ENCODE measurements at regions not wholly inside any gene's neighbourhood (a gene's known extent, or its start where the extent isn't known, plus 50 kb on each side); places are given as distances from the start of the nearest gene placed in this dataset.

DNA sequence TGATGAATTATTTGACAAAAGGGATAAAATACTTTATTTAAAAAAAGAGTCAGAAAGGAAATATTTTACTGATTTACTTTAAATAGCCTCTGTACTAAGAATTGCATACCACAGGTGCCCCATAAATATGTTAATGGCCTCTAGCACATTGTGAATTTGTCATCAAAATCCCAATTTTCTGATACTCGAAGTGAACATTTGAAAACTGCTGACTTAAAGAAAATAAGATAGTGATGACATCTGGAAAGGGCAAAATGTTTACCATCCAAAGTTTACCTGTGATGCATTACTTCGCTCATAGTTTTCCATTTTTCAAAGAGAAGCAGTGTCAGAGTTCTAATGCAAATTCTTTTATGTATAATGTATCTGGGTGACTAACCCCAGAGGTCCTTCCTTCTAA is 455.4 kb downstream of the KLF5 start:
- no peak for DNase-seq (ENCODE audit: low spot score)

DNA sequence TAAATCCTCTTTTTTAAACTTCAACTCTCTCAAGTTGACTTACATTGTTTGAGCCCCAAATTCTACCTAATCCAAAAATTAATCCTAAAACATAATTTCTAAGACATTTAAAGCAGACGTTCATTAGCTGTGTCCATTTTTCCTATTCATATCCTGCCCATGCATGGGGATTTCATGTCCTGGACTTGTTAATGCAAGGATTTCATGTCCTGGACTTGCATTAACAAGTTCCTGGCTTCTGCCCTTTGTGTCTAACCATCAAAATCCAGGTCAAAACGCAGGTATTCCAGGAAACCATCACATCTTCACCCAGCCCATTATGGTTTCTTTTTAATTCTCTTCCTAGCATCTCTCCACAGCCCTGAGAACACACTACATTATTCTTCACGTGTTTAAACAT is 454.9 kb downstream of the KLF5 start:
- no peak for DNase-seq (ENCODE audit: low spot score)

DNA sequence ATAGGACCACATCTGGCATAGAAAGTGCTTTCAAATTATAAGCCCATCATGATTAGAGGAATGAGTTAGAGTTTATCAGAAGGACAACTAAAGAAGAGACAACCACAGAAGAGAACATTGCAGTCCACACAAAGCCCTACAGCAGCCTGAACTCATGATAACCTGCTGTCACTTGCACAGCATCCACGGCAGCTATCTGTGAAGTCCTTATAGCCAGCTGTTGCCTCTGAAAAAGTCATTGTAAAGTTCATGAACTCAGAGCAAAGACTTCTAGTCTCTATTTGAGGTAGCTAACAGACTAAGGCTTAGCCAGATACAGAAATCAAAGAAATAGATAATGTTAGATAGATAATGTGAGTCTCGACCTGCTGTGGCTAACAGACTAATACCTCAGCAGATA is 450.0 kb downstream of the KLF5 start:
- DNase-seq (ENCODE audit: low spot score): no peak

DNA sequence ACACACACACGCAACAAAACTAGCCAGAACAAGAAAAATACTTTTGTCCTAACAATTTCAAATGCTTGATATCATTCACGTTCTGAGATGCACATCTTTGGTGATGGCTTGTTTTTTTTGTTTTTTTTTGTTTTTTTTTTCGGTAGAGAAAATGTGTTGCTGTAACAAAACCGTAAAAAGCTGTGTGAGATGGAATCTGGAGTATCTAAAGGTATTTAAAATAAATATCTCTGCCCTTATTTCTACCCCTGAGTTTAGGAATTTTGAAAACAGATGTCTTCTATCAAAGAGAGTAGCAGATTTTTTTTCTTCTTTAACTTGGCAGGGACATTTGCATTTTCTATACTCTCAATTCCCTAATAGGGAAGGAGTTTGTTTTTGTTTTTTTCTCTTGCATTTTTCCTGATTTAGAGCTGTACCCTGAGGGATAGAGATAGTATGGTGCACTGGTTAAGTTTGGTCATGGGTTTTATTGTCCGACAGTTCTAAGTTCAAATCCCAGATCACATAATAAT is 446.6 kb downstream of the KLF5 start:
- DNase-seq (ENCODE audit: low spot score): no peak

DNA sequence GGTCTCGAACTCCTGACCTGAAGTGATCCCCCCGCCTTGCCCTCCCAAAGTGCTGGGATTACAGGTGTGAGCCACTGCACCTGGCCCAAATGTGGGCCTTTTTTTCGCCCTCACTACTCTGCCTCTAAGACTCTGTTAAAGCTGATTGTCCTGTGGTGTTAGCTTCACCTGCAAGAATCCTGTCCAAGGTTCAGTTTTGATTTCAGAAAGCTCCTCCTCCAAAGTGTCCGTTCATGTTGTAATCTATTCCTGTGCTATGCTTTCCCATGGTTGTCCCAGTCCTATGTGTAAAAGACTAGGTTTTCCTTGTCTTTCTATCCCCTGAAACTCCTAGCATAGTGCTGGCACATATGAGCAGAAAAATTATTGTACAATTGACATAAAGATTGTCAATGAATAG is 440.9 kb downstream of the KLF5 start:
- no peak for DNase-seq (ENCODE audit: low spot score)

DNA sequence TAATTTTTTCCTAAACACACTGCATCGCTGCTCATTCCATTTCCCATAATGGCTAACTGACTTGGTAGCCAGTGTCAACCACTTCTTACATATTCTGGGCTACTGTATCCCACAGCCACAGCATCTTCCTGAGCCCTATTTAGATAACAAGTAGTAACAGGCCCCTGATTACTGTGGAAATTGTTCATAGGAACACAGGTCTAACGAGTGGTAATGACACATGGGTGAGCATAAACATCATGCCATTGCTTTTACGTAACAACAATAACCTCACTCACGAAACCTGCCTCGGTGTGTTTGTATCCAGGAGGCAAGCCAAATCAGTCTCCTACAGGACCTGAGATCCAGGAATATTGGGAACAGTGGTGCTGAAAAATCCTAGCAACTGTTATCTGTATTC is 438.6 kb downstream of the KLF5 start:
- DNase-seq (ENCODE audit: low spot score): no peak

DNA sequence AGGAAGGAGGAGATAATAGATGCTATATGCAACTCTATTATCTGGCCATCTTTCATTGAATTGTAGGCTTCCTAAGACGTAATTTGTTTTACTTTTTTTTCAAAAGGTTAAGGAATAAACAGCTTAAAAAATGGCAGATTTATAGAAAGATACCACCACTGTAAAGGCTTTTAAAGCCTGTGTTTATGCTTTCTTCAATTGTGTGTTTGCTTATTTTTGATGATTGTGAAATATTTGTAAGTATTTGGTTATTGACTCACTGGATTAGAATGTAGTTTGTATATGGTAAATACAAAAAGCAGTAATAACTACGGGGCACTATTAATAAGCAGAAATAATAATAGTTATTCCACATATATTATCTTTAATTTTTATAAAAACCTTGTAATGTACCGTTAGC is 437.9 kb downstream of the KLF5 start:
- DNase-seq (ENCODE audit: low spot score): no peak

DNA sequence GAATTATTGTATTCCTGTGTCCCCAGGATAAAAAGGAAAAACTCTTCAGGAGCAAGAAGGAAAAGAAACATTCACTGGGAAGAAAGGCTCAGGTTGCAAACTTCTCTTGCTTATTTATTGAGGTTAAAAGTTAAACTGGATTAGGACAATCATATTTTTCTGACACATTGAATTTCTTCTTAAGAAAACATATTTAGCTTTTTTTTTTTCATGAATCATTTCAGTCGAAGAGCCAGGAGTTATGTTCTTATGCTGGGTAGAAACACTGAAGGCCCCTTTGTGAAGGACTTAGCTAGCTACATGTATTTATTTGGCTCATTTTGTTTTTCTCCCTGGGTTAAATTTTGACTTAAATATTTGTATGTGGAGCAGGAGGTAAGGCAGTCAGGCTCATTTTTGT is 434.0 kb downstream of the KLF5 start:
- no peak for DNase-seq (ENCODE audit: low spot score)

DNA sequence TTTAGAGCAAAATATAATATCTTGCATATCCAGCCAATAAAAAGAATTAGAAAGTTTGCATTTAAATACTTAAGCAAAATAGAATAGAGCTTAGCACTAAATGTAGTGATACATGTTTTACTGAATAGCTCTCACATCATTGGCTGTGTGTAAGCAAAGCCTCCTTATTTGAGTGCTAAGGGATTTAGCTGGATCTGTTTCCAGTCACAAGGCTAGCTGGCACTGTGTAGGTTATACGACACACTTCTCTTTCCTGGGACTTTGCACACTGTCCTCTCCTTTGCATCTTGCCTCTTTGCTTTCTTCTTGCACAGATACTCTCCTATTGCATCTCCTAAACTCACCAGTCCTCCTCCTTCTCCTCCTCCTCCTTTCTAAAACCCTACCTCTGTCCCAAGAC is 423.8 kb downstream of the KLF5 start:
- DNase-seq (ENCODE audit: low spot score): no peak

DNA sequence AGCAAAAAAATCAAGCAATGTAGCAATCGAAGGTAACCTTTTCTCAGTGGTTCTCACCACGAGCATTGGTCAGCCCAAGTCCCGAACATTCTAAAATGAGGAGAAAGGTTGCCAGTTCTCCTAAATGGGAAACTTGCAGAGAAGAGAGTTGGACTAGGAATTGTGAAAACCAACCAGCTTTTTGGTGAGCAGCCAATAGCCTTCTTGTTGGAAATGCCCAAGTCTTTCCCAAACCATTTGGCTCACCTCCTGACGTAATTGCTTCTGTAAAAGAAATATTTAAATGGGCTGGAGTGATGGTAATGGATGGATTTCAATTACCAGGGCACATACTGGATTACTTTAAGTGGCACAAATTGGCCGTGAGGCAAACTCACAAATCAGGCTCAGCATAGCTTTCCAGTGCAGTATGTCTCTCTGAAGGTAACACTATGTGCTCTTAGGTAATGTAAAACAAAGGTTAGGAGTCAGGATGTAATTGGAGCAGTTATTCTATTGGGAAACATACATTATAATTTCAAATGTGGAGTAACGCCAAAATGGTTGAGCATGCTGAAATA is 423.2 kb downstream of the KLF5 start:
- no peak for DNase-seq (ENCODE audit: low spot score)

DNA sequence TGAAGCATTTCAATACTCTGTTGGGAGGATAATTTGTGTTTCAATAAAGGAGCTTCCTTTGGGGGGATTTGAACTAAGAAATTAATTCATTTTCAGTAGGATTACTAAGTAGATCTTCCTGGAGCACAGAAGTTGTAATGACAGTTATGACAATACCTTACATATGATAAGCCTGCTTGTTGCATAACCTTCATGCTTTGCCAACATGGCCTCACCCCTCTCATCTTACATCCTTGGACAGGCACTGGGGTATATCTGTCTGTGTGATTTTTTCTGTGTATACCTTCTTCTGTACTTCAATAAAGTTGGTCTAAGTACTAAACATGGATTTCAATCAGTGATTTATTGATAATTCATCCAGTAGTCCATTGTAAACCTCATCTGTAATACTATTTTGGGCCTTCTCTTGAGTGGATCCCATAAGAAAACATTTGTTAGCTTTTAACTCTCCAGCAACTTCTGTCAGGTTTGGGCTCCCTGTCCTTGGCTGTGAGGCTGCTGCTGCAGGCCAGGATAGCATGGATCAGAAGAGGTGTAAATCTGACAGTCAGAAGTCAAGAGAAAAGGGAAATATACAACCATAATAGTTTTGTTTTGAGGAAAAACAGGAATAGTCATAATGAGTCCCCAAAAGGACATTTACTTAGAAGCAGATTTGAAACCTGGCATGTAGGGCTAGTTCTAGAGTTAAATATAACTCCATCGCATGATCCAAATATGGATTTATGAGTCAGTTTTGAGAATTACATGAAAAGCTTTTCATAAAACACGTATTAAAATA is 422.2 kb downstream of the KLF5 start:
- no peak for DNase-seq (ENCODE audit: low spot score)

DNA sequence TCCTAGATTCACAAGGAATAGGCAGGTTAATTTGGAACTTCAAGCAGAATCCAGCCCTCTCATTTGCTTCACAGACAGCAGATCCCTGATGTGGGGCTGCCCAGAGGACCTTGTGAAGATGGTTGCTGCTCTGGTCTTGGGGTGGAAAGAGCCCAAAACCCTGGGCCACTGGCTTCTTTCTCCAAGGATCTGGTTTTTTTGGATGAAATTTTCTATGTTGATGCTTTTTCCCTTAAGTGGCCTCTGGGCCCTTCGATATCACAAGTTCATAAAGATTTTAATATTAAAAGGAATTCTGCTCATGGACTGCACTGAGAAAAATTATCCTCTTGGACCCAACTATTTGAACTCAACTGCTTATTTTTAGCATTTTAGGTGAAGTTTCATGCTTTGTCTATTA is 421.1 kb downstream of the KLF5 start:
- no peak for DNase-seq (ENCODE audit: low spot score)

DNA sequence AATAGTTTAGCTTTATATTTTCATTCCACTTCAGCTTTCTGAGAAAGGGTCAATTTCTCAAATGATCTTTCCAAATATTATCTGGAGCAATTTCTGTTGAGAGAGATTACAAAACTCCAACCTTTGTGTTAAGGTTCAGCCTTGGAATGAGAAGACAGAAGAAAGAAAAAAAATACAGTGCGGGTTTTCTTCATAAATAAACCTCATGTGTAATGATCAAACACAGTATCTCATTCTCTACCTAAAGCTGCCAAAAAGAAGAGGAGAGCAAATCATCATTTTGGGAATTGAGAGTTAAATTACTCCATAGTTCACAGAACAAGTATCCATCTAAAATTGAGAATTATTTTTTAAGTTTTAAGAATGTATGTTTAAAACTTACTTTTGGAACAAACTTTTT is 420.5 kb downstream of the KLF5 start:
- no peak for DNase-seq (ENCODE audit: low spot score)

DNA sequence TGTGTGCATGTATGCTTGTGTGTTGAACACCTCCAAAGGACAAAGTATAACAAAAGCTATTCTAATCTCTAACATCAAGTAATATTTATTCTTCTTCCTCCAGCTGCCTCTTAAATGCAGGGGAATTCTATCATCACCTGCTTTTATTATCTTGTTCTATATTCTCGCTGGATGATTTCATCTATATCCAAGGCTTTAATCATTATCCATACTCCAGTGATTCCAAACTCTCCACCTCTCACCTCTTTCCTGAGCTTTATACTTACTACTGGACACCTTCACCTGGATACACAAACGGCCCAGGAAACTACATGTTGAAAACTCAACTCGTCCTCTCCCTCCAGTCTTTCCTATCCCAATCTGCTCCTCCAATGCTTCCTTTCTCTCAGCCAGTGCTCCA is 418.6 kb downstream of the KLF5 start:
- DNase-seq (ENCODE audit: low spot score): no peak

DNA sequence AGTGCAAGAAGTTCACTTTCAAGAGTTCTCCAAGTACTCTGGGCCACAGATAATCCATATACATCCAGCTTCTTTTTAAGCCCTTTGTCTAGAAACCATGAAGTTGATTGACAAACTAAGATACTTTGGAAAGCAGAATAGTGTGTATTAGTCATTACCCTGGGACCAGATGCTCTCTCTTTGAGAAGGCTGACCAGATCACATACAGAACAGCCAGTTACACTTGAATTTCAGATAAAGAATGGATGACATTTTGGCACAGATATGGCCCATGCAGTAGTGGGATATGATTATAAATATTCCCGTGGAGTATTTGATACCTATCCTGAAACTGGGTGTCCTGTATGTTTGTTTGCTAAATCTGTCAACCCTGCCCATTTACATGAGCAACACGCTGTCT is 414.2 kb downstream of the KLF5 start:
- DNase-seq (ENCODE audit: low spot score): no peak

DNA sequence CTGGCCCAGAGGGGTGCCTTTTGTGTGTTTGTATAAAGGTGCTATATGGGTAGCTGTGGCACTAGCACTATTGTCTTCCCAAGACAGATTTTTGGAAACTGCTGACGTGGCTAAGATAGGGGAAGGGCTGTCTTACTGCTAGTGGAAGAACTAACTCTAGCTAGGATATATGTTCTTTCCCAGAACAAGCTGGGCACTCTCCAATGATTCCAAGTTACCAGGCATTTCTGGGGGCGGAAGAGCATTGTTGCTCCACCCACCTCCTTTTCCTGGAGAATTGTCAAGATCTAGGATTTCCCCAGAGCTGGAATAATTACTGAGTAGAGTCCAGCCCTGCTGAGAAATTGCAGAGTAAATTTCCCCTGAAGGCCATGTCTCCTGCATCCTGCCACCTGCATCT is 408.3 kb downstream of the KLF5 start:
- no peak for DNase-seq (ENCODE audit: low spot score)

DNA sequence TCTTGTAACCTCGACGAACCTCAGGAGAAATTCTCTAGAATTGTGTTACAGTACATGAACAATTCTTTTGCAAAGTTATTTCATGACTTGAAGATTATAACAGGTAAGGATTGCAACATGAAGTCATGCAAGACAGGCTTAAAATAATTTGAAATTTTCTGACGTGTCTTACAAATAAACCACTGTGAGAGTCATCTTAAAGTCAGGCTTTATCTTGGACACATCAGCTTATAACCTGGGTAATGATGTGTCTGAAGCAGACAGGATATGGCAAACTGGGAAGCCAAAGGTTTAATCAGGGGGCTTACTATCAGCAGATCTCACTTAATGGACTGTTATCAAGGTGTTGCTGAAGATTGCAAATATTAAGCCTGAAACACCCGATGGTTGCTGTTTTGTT is 407.8 kb downstream of the KLF5 start:
- no peak for DNase-seq (ENCODE audit: low spot score)

DNA sequence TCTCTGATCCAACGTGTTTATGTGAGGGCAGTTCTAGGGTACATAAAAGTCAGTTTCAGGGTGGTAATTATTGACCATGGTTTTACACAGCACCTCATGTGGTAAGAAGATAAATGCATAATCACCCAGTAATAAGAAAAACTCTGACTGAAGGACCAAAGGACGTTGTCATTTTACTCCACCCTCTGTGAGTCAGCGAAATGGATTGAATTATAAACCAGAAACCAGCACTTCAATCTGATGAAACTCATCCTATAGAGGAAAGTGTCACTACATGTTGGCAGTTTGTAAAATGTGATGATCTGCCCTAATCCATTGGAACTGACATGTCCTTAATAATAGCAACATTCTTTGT is 406.8 kb downstream of the KLF5 start:
- peak; percentile 96 for DNase-seq (ENCODE audit: low spot score)

DNA sequence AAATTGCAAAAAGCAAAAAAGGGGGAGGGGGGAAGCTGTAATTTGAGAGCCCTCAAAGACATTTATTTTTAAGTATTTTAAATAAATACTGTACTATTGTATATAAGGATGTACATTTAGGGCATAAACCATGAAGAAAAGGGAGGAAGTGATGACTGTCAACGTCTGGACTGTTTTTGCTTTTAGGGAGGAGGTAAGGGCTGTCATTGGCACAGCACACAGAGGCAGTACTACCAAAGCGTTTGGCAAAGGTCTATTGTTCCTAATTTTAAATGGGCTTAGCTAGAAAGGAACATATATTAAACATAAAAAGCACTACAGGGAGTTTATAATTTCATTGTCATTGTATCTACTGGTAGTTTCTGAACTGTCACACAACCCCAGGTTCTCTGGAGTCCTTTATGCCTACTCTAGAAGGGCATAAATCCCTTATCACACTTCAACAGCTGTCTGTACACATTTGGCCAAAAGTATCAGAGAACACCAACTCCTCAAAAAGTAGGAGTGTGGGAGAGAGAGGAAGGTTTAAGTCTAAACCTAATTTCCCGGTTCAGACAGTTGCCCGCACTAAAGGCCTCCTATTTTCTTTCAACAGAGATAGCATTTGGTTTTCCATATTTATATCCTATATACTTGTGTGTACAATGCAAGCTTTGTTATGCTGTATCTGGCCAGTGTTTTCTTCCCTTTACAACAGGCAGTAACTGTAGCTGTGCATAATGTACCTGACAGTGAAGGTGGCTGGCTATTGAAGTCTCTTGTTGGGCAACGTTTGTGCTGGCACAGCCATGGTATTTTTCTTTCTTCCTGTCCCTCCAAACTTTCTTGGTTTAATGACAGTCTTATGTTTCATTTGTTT is 406.2 kb downstream of the KLF5 start:
- DNase-seq (ENCODE audit: low spot score): peak; percentile 22

DNA sequence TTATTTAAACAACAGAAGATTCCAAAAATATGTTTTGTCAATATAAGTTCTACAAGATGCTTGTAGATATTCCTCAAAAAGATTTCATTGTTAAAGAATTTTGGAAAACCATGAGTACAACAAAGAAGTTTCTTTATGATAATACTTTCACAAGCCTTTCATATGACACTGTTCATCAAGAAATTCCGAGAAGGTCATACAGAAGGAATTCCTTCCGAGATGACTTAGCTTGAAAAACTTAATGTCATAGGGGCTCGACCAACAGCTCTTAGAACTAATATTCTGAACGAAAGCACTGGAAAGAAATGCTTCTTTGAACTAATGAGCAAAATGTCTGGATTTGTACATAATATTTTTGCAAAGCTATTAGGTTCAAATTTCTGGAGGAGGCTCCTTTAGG is 403.4 kb downstream of the KLF5 start:
- no peak for DNase-seq (ENCODE audit: low spot score)

DNA sequence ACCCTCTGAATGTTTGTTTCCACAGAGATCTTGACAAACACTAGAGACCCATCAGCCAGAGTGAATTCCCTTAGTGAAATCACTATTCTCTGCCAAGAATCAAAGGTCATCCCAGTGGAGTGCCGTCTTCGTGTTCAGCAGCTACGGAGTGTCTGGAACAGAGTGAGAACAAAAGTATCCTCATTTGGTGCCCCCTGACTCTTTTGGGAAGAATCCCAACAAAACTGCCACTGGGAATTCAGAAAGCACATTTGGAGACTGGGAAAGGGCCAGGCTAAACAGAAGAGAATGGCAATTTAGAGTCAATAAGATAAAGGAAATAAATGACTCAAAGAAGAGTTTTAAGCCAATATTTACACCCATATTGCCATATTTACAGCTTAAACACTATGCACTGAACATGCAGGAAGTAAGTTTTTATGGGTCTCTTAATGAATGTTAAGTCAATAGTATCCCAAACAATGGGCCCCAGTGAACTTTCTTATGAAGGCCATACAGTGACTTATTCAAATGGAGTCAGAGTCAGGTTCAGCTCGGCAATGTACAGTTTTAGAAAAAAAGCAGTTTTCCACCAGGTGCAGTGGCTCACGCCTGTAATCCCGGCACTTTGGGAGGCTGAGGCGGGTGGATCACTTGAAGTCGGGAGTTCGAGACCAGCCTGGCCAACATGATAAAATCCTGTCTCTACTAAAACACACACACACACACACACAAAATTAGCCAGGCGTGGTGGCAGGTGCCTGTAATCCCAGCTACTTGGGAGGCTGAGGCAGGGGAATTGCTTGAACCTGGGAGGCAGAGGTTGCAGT is 392.6 kb downstream of the KLF5 start:
- no peak for DNase-seq (ENCODE audit: low spot score)

DNA sequence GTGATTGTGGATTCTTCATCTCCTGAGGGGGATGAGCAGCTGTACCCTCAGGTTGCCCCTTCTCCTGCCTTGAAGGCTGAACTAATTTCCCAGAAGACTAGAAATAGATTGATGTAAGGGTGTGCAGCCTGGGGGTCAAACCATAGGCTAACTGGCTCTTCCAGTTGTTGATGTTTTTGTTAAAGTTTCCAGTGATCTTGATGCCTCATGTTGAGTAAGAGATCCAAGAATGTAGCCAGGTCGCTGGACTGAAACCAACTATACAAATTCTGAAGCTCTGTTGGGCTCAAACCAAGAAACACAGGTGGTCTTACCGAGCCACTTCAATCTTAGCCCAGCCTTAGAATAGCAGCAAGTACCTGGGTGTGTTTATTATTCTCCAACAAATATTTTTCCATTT is 391.8 kb downstream of the KLF5 start:
- no peak for DNase-seq (ENCODE audit: low spot score)

Data from SW480 (cell line).